HCT116 (cell line): ENCODE measurements at regions not wholly inside any gene's neighbourhood (a gene's known extent, or its start where the extent isn't known, plus 50 kb on each side); places are given as distances from the start of the nearest gene placed in this dataset.

Experiments
- ATAC-seq: fragments of 200-7000 bp; cut with Tn5 transposase; 2 replicates; pipeline ENCODE4 v1.9.1; 2020; ENCODE audit warnings: mild to moderate bottlenecking, moderate library complexity
- BruUV-seq: library from RNA; stranded (reverse); fragments of 400-500 nt; replicated peaks from 2 replicates; lab custom pipeline; 2021; lab: Mats Ljungman, UMichigan
- CTCF ChIA-PET: fragments of 300-600 bp; sonication (Branson Sonifier 250); formaldehyde crosslinking; loops from one replicate; lab custom pipeline; 2021; ENCODE audit warnings: antibody characterized with exemption; lab: Charles Lee
- POLR2A ChIA-PET: fragments of 300-600, 350-600 bp; sonication (Branson Sonifier 250); formaldehyde crosslinking; loops from one replicate; lab custom pipeline; 2021; ENCODE audit warnings: antibody characterized with exemption; lab: Charles Lee
- RAD21 ChIA-PET, 2 experiments: fragments of 300-600 bp; sonication (Branson Sonifier 250); formaldehyde crosslinking; loops; one replicate each; lab custom pipeline; 2023; ENCODE audit warnings: low total read pairs in 2 of 2; ENCODE audit not compliant: uncharacterized antibody in 2 of 2, unreplicated experiment in 2 of 2, low non-redundant PET in 1 of 2; lab: Charles Lee
- DNase-seq: peaks from one replicate; pipeline ENCODE4 v3.0.0-alpha.2; 2010; ENCODE audit warnings: low read depth, low spot score
- H2AFZ ChIP-seq: fragments of 200-600 bp; shearing (Covaris generic), sonication (generic); 2 replicates; pipeline ENCODE4 v1.6.1; 2017; ENCODE audit warnings: low read depth, mixed run types, mixed read lengths, antibody characterized with exemption, low read length; ENCODE audit not compliant: poor library complexity, severe bottlenecking
- H3K27ac ChIP-seq: 2 replicates; pipeline ENCODE4 v1.5.1; 2012; ENCODE audit warnings: low read depth, low read length
- H3K27me3 ChIP-seq: fragments of 200-600 bp; sonication (generic); 2 replicates; pipeline ENCODE4 v1.6.1; 2016; ENCODE audit warnings: mixed run types, low read length, mixed read lengths; ENCODE audit not compliant: insufficient read depth
- H3K36me3 ChIP-seq, 2 experiments: fragments of 200-500 bp in 1 of 2; fragments of 200-600 bp in 1 of 2; sonication (Bioruptor generic) in 1 of 2; sonication (generic) in 1 of 2; 2 replicates each; pipeline versions ENCODE4 v1.5.1 to v1.6.1; 2014 to 2016; ENCODE audit warnings: low read length in 2 of 2, inconsistent platforms in 1 of 2, mixed read lengths in 1 of 2, mixed run types in 1 of 2; ENCODE audit not compliant: insufficient read depth in 2 of 2, control insufficient read depth in 1 of 2
- H3K4me1 ChIP-seq, 2 experiments: fragments of 200-600 bp in 1 of 2; sonication (generic) in 1 of 2; 2 replicates each; pipeline versions ENCODE4 v1.5.1 to v1.6.1; 2012 to 2017; ENCODE audit warnings: low read length in 2 of 2, inconsistent platforms in 1 of 2, mild to moderate bottlenecking in 1 of 2, mixed read lengths in 1 of 2, mixed run types in 1 of 2, moderate library complexity in 1 of 2; ENCODE audit not compliant: insufficient read depth in 2 of 2, control insufficient read depth in 1 of 2
- H3K4me2 ChIP-seq: fragments of 200-600 bp; sonication (generic); 2 replicates; pipeline ENCODE4 v1.6.1; 2017; ENCODE audit warnings: mixed run types, low read length, mixed read lengths
- H3K4me3 ChIP-seq, 2 experiments: fragments of 200-600 bp in 1 of 2; sonication (generic) in 1 of 2; replicated peaks in 1 of 2; 2 replicates each; pipeline ENCODE4 v1.5.1; 2011 to 2016; ENCODE audit warnings: low read length in 2 of 2, control low read depth in 1 of 2, low read depth in 1 of 2, mild to moderate bottlenecking in 1 of 2, mixed read lengths in 1 of 2, mixed run types in 1 of 2
- H3K79me2 ChIP-seq: fragments of 200-600 bp; sonication (generic); 2 replicates; pipeline ENCODE4 v1.6.1; 2017; ENCODE audit warnings: mild to moderate bottlenecking, mixed run types, low read length, moderate library complexity, mixed read lengths; ENCODE audit not compliant: insufficient read depth
- H3K9ac ChIP-seq: fragments of 200-600 bp; sonication (generic); 2 replicates; pipeline ENCODE4 v1.6.1; 2016; ENCODE audit warnings: low read length, mixed read lengths
- H3K9me2 ChIP-seq: fragments of 200-600 bp; sonication (generic), shearing (Covaris generic); 2 replicates; pipeline ENCODE4 v1.6.1; 2017; ENCODE audit warnings: mixed run types, mild to moderate bottlenecking, moderate library complexity; ENCODE audit not compliant: insufficient read depth
- H3K9me3 ChIP-seq, 2 experiments: fragments of 200-500 bp in 1 of 2; fragments of 200-600 bp in 1 of 2; sonication (Bioruptor generic) in 1 of 2; sonication (generic) in 1 of 2; 2 replicates each; pipeline ENCODE4 v1.6.1; 2014 to 2017; ENCODE audit warnings: low read length in 2 of 2, mixed read lengths in 2 of 2, inconsistent platforms in 1 of 2, low read depth in 1 of 2, mild to moderate bottlenecking in 1 of 2, mixed run types in 1 of 2, moderate library complexity in 1 of 2; ENCODE audit not compliant: control insufficient read depth in 1 of 2, insufficient read depth in 1 of 2
- H4K20me1 ChIP-seq: fragments of 200-600 bp; sonication (generic), shearing (Covaris generic); 2 replicates; pipeline ENCODE4 v1.6.1; 2017; ENCODE audit warnings: mixed run types, mild to moderate bottlenecking, moderate library complexity; ENCODE audit not compliant: insufficient read depth
- ATF3 ChIP-seq: IDR thresholded peaks from 2 replicates; pipeline ENCODE4 v1.6.1; 2012
- CEBPB ChIP-seq: IDR thresholded peaks from 2 replicates; pipeline ENCODE4 v1.6.1; 2012; ENCODE audit warnings: low read depth
- CTCF ChIP-seq, 3 experiments: fragments of 200-600 bp in 1 of 3; sonication (generic) in 1 of 3; IDR thresholded peaks in 2 of 3; conservative IDR thresholded peaks in 1 of 3; 2 replicates each; pipeline ENCODE4 v1.5.1; 2012 to 2017; ENCODE audit warnings: low read depth in 2 of 3, low read length in 2 of 3, antibody characterized with exemption in 1 of 3, borderline replicate concordance in 1 of 3, control low read depth in 1 of 3, mild to moderate bottlenecking in 1 of 3, mixed read lengths in 1 of 3, mixed run types in 1 of 3, moderate library complexity in 1 of 3; ENCODE audit not compliant: insufficient read depth in 1 of 3
- EGR1 ChIP-seq: IDR thresholded peaks from 2 replicates; pipeline ENCODE4 v1.6.1; 2012; ENCODE audit warnings: low read depth
- ELF1 ChIP-seq: IDR thresholded peaks from 2 replicates; pipeline ENCODE4 v1.6.1; 2012; ENCODE audit warnings: low read depth, borderline replicate concordance
- FOSL1 ChIP-seq: IDR thresholded peaks from 2 replicates; pipeline ENCODE4 v1.6.1; 2012; ENCODE audit warnings: low read depth
- JUND ChIP-seq: IDR thresholded peaks from 2 replicates; pipeline ENCODE4 v1.6.1; 2012
- MAX ChIP-seq: IDR thresholded peaks from 2 replicates; pipeline ENCODE4 v1.6.1; 2012
- POLR2A ChIP-seq: IDR thresholded peaks from 2 replicates; pipeline ENCODE4 v1.7.0; 2011; ENCODE audit warnings: borderline replicate concordance; ENCODE audit not compliant: insufficient read depth, insufficient read length; ENCODE audit errors: extremely low read depth
- SRF ChIP-seq: IDR thresholded peaks from 2 replicates; pipeline ENCODE4 v1.6.1; 2012; ENCODE audit warnings: low read depth
- TCF7L2 ChIP-seq: IDR thresholded peaks from 2 replicates; pipeline ENCODE4 v1.7.0; 2011; ENCODE audit warnings: borderline replicate concordance, inconsistent platforms; ENCODE audit not compliant: insufficient read depth, insufficient read length; ENCODE audit errors: extremely low read depth
- YY1 ChIP-seq: IDR thresholded peaks from 2 replicates; pipeline ENCODE4 v1.6.1; 2011; ENCODE audit warnings: low read length, low read depth, moderate library complexity, mild to moderate bottlenecking; ENCODE audit not compliant: insufficient replicate concordance; ENCODE audit errors: extremely low read depth
- ZNF274 ChIP-seq: fragments of 200-500 bp; sonication (Bioruptor generic); IDR thresholded peaks from 2 replicates; pipeline ENCODE4 v1.6.1; 2014; ENCODE audit warnings: mild to moderate bottlenecking, low read depth, low read length, inconsistent platforms
- intact Hi-C: fragments of 100-400 bp; cut with micrococcal nuclease; formaldehyde crosslinking; loops from 2 replicates; pipeline ENCODE4 v1.10.0; 2022

GRCh38 chr9:106314476-106314875, 548.5 kb upstream of the ZNF462 start:
- ChIA-PET RAD21 (interaction anchor here in 1 of 2 experiments (0.7 kb wide), 1 partner anchor 832 kb away, joined by 6 read pairs; no protein-coding TSS in a partner anchor), POLR2A (no interaction called here), CTCF (interaction anchor here (1.6 kb wide), 1 partner anchor 28 kb away, joined by 4 read pairs; no protein-coding TSS in a partner anchor)
- Histone ChIP-seq H2AFZ (no peak overlapping the region), H4K20me1 (no peaks in the 10 kb centered on the region), H3K4me1 (no peaks in the 10 kb centered on the region), H3K4me3 (no peak overlapping the region), H3K36me3 (no peaks in the 10 kb centered on the region), H3K79me2 (no peaks in the 10 kb centered on the region), H3K9me2 (no peaks in the 10 kb centered on the region), H3K9me3 (no peaks in the 10 kb centered on the region), H3K27ac (no peak overlapping the region), H3K4me2 (no peak overlapping the region), H3K27me3 (no peaks in the 10 kb centered on the region), H3K9ac (no peak overlapping the region)
- no peak for ATAC-seq
- intact Hi-C loops, result no loop called here
- TF ChIP-seq ELF1, result no peak
- TF ChIP-seq FOSL1, result no peak
- TF ChIP-seq ATF3, result no peak
- no peak for TF ChIP-seq MAX
- TF ChIP-seq CEBPB, result no peak
- no peak for TF ChIP-seq JUND
- no peak for TF ChIP-seq ZNF274
- TF ChIP-seq YY1, result no peak
- TF ChIP-seq EGR1, result no peak
- DNase-seq, result no peak
- no TSS peak for BruUV-seq

GRCh38 chr9:106321394-106322180, 541.4 kb upstream of the ZNF462 start:
- Histone ChIP-seq H4K20me1 (no peaks in the 10 kb centered on the region), H3K9ac (no peak overlapping the region), H3K36me3 (no peaks in the 10 kb centered on the region), H3K27ac (no peak overlapping the region), H3K4me2 (no peak overlapping the region), H3K27me3 (peaks cover 8% of the 10 kb centered on the region; the same call in 1 of the 2 replicates), H3K9me3 (no peaks in the 10 kb centered on the region), H3K9me2 (no peaks in the 10 kb centered on the region), H3K4me3 (no peak overlapping the region), H3K79me2 (no peaks in the 10 kb centered on the region), H2AFZ (no peak overlapping the region), H3K4me1 (no peaks in the 10 kb centered on the region)
- intact Hi-C loops, result no loop called here
- no TSS peak for BruUV-seq
- CTCF ChIA-PET, result no interaction called here
- ATAC-seq (no peak), DNase-seq (no peak)
- RAD21 ChIA-PET, result no interaction called here
- POLR2A ChIA-PET, result no interaction called here
- TF ChIP-seq POLR2A (no peak), YY1 (no peak), SRF (no peak), ATF3 (no peak), FOSL1 (no peak), ZNF274 (no peak), CEBPB (no peak), TCF7L2 (no peak), CTCF (IDR thresholded peaks at IDR 0.05 in 2 of 3, conservative IDR thresholded peaks at IDR 0.05 in 1 of 3; ENCODE audit: borderline replicate concordance in 1 of 3, insufficient read depth in 1 of 3, low read depth in 2 of 3, low read length in 2 of 3) (no peak)
